B cell (primary cell): ENCODE measurements at regions not wholly inside any gene's neighbourhood (a gene's known extent, or its start where the extent isn't known, plus 50 kb on each side); places are given as distances from the start of the nearest gene placed in this dataset.

Source experiments
- ATAC-seq: fragments of 200-7000 bp; cut with Tn5 transposase; one replicate; pipeline ENCODE4 v1.10.0; 2021; ENCODE audit warnings: low read depth, mild to moderate bottlenecking, moderate number of reproducible peaks, moderate library complexity
- CTCF ChIA-PET: fragments of 350-600 bp; sonication (Branson Sonifier 250); formaldehyde crosslinking; loops from one replicate; lab custom pipeline; 2021; ENCODE audit warnings: antibody characterized with exemption, inconsistent platforms; lab: Charles Lee
- POLR2A ChIA-PET: fragments of 350-600 bp; sonication (Branson Sonifier 250); formaldehyde crosslinking; loops from one replicate; lab custom pipeline; 2021; ENCODE audit warnings: antibody characterized with exemption; lab: Charles Lee
- DNase-seq: peaks from one replicate; pipeline ENCODE4 v3.0.0; 2013
- H2AFZ ChIP-seq: 2 replicates; pipeline ENCODE4 v1.6.1; 2012; ENCODE audit warnings: mild to moderate bottlenecking, low read depth, low read length; ENCODE audit not compliant: insufficient read depth, poor library complexity, severe bottlenecking
- H3K27ac ChIP-seq, 2 donors: 1 replicate in 1 of 2; 2 replicates in 1 of 2; pipeline ENCODE4 v1.5.1; 2012 to 2013; ENCODE audit warnings: low read length in 2 of 2, mild to moderate bottlenecking in 2 of 2, moderate library complexity in 1 of 2
- H3K27me3 ChIP-seq, 4 experiments: fragments of 200-600 bp in 1 of 4; sonication (generic) in 1 of 4; replicated peaks in 1 of 4; 1 replicate in 2 of 4; 2 replicates in 2 of 4; pipeline versions ENCODE4 v1.6.1 to v1.7.0; 2013 to 2016; ENCODE audit warnings: low read length in 3 of 4, mild to moderate bottlenecking in 2 of 4, mixed read lengths in 1 of 4, moderate library complexity in 1 of 4; ENCODE audit not compliant: insufficient read depth in 4 of 4, control insufficient read depth in 3 of 4; ENCODE audit errors: control extremely low read depth in 1 of 4
- H3K36me3 ChIP-seq, 2 experiments: replicated peaks in 1 of 2; 1 replicate in 1 of 2; 2 replicates in 1 of 2; pipeline versions ENCODE4 v1.6.1 to v1.7.1; 2013; ENCODE audit warnings: low read length in 1 of 2; ENCODE audit not compliant: insufficient read depth in 2 of 2, control insufficient read depth in 1 of 2; ENCODE audit errors: control extremely low read depth in 1 of 2, extremely low read depth in 1 of 2
- H3K4me1 ChIP-seq, 2 donors: fragments of 200-600 bp in 1 of 2; sonication (generic) in 1 of 2; 1 replicate in 1 of 2; 2 replicates in 1 of 2; pipeline versions ENCODE4 v1.5.1 to v1.6.1; 2013 to 2017; ENCODE audit warnings: low read length in 2 of 2; ENCODE audit not compliant: control insufficient read depth in 2 of 2, insufficient read depth in 2 of 2
- H3K4me2 ChIP-seq: replicated peaks from 2 replicates; pipeline ENCODE3; 2012; ENCODE audit warnings: mild to moderate bottlenecking, low read depth, low read length; ENCODE audit not compliant: poor library complexity, severe bottlenecking
- H3K4me3 ChIP-seq, 5 experiments: fragments of 200-600 bp in 1 of 5; sonication (generic) in 1 of 5; 1 replicate in 3 of 5; 2 replicates in 2 of 5; pipeline versions ENCODE4 v1.5.1 to v1.7.0; 2011 to 2016; ENCODE audit warnings: low read length in 4 of 5, mild to moderate bottlenecking in 4 of 5, low read depth in 2 of 5, control low read depth in 1 of 5, moderate library complexity in 1 of 5; ENCODE audit not compliant: insufficient read depth in 1 of 5; ENCODE audit errors: control extremely low read depth in 1 of 5, extremely low read depth in 1 of 5
- H3K79me2 ChIP-seq: fragments of 200-600 bp; sonication (generic); one replicate; pipeline ENCODE4 v1.6.0; 2016; ENCODE audit warnings: low read length; ENCODE audit not compliant: control insufficient read depth, insufficient read depth
- H3K9ac ChIP-seq: fragments of 200-600 bp; sonication (generic); 2 replicates; pipeline ENCODE4 v1.6.1; 2017; ENCODE audit warnings: mild to moderate bottlenecking, low read length, moderate library complexity
- H3K9me3 ChIP-seq, 3 donors: one replicate each; pipeline versions ENCODE4 v1.6.1 to v1.7.1; 2013; ENCODE audit warnings: low read length in 2 of 3; ENCODE audit not compliant: control insufficient read depth in 2 of 3, insufficient read depth in 1 of 3; ENCODE audit errors: control extremely low read depth in 1 of 3
- H4K20me1 ChIP-seq: 2 replicates; pipeline ENCODE4 v1.6.0; 2012; ENCODE audit warnings: mild to moderate bottlenecking, low read length; ENCODE audit not compliant: insufficient read depth, control insufficient read depth, poor library complexity, severe bottlenecking
- H3K27ac Mint-ChIP-seq: one replicate; pipeline ENCODE4 v1.8.0; 2021; ENCODE audit warnings: mixed read lengths
- H3K27me3 Mint-ChIP-seq: one replicate; pipeline ENCODE4 v1.8.0; 2021; ENCODE audit warnings: mixed read lengths
- H3K4me1 Mint-ChIP-seq: one replicate; pipeline ENCODE4 v1.8.0; 2021; ENCODE audit warnings: mixed read lengths
- H3K4me3 Mint-ChIP-seq: one replicate; pipeline ENCODE4 v1.8.0; 2021; ENCODE audit warnings: mixed read lengths
- H3K9me3 Mint-ChIP-seq: one replicate; pipeline ENCODE4 v1.8.0; 2022; ENCODE audit warnings: mixed read lengths; ENCODE audit not compliant: insufficient read depth
- EZH2 ChIP-seq: IDR thresholded peaks from 2 replicates; pipeline ENCODE4 v1.6.1; 2012; ENCODE audit warnings: borderline replicate concordance, low read depth, mild to moderate bottlenecking, moderate library complexity, low read length; ENCODE audit not compliant: insufficient read depth, poor library complexity, severe bottlenecking
- WGBS: methylation state at CpG from one replicate; pipeline ENCODE4 v1.1.5; 2013; ENCODE audit warnings: missing lambda C conversion rate; ENCODE audit not compliant: insufficient coverage; 5-methylcytosine and 5-hydroxymethylcytosine counted together
- intact Hi-C: fragments of 100-400 bp; cut with micrococcal nuclease; formaldehyde crosslinking; loops from one replicate; pipeline ENCODE4 v1.10.0; 2022
- TF ChIP-seq, protein P1 (sequence below): fragments of 200-600 bp; IDR thresholded peaks from one replicate; pipeline ENCODE4 v1.8.0; 2022; ENCODE audit warnings: antibody characterized with exemption, mild to moderate bottlenecking

DNA sequence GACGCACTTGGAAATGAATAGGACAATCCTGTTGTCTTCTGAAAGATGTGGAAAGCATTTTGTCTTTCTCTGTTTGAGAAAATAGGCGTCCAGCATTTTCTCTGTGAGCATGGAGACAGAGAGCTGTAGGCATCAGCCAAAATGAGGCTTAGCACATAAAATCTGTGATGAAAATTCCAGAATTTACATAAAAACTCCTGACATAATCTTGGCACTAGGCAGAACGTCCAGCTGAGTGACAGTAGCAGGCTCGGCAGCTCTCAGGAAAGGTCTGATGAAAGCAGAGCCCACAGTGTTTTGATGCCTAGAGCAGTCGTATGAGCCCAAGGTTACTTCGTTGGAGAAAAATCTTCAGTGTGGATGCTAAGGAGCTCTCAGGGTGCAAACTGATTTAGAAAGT, 543.3 kb upstream of the MAP3K7 start:
- Histone ChIP-seq H3K9ac (no peak overlapping the region), H3K4me3 (no peak overlapping the region), H2AFZ (no peak overlapping the region), H3K4me2 (no peak overlapping the region), H3K4me1 (no peaks in the 10 kb centered on the region), H4K20me1 (no peaks in the 10 kb centered on the region), H3K9me3 (no peaks in the 10 kb centered on the region), H3K36me3 (no peaks in the 10 kb centered on the region), H3K79me2 (no peaks in the 10 kb centered on the region), H3K27ac (no peak overlapping the region), H3K27me3 (no peaks in the 10 kb centered on the region)
- ChIA-PET CTCF (no interaction called here), POLR2A (no interaction called here)
- intact Hi-C loops: no loop called here
- ATAC-seq: no peak
- no peaks in the 10 kb centered on the region for H3K27me3 Mint-ChIP-seq
- 91% methylated on average over 5 of the region's 6 CpGs for WGBS
- DNase-seq: no peak
- H3K9me3 Mint-ChIP-seq: peaks cover 3% of the 10 kb centered on the region
- no peak overlapping the region for H3K27ac Mint-ChIP-seq
- H3K4me1 Mint-ChIP-seq: no peaks in the 10 kb centered on the region
- H3K4me3 Mint-ChIP-seq: no peak overlapping the region
- TF ChIP-seq, protein P1, sequence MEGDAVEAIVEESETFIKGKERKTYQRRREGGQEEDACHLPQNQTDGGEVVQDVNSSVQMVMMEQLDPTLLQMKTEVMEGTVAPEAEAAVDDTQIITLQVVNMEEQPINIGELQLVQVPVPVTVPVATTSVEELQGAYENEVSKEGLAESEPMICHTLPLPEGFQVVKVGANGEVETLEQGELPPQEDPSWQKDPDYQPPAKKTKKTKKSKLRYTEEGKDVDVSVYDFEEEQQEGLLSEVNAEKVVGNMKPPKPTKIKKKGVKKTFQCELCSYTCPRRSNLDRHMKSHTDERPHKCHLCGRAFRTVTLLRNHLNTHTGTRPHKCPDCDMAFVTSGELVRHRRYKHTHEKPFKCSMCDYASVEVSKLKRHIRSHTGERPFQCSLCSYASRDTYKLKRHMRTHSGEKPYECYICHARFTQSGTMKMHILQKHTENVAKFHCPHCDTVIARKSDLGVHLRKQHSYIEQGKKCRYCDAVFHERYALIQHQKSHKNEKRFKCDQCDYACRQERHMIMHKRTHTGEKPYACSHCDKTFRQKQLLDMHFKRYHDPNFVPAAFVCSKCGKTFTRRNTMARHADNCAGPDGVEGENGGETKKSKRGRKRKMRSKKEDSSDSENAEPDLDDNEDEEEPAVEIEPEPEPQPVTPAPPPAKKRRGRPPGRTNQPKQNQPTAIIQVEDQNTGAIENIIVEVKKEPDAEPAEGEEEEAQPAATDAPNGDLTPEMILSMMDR: no peak
- no peak for TF ChIP-seq EZH2

DNA sequence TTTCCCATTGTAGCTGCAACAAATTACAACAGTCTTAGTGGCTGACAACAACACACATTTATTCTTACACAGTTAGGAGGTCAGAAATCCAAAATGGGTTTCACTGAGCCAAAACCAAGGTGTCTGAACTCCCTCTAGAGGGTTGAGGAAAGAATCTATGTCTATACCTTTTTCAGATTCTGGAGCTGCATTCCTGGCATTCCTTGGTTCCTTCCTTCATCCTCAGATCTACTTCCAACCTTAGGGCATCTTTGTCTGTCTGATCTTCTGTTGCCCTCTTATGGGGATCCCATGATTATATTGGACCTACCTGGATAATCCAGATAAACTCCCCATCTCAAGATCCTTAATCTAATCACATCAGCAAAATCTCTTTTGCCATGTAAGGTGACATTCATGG, 540.9 kb upstream of the MAP3K7 start:
- Histone ChIP-seq H3K4me3 (no peak overlapping the region), H3K4me1 (no peaks in the 10 kb centered on the region), H3K36me3 (no peaks in the 10 kb centered on the region), H3K9ac (no peak overlapping the region), H3K9me3 (no peaks in the 10 kb centered on the region), H2AFZ (no peak overlapping the region), H3K4me2 (no peak overlapping the region), H4K20me1 (no peaks in the 10 kb centered on the region), H3K79me2 (no peaks in the 10 kb centered on the region), H3K27me3 (no peaks in the 10 kb centered on the region), H3K27ac (no peak overlapping the region)
- Mint-ChIP-seq H3K9me3 (peaks cover 3% of the 10 kb centered on the region), H3K27ac (no peak overlapping the region), H3K27me3 (no peaks in the 10 kb centered on the region), H3K4me1 (no peaks in the 10 kb centered on the region), H3K4me3 (no peak overlapping the region)
- ChIA-PET CTCF (no interaction called here), POLR2A (no interaction called here)
- no peak for TF ChIP-seq EZH2
- TF ChIP-seq, protein P1: no peak
- intact Hi-C loops: no loop called here
- DNase-seq (no peak), ATAC-seq (no peak)
